GM13976 (cell line): ENCODE measurements at regions not wholly inside any gene's neighbourhood (a gene's known extent, or its start where the extent isn't known, plus 50 kb on each side); places are given as distances from the start of the nearest gene placed in this dataset.

Experiments
- DNase-seq: peaks from one replicate; pipeline ENCODE4 v3.0.0; 2012; ENCODE audit warnings: low spot score
- in situ Hi-C: fragments of 300-500 bp; cut with MboI; formaldehyde crosslinking; loops from one replicate; pipeline ENCODE4 v1.12.0; 2022; ENCODE audit warnings: low sequenced_read_pairs, mixed read lengths, inconsistent platforms; ENCODE audit not compliant: unreplicated experiment
- TF ChIP-seq, protein P1 (sequence below): IDR thresholded peaks from 2 replicates; pipeline ENCODE4 v1.5.1; 2012; ENCODE audit warnings: borderline replicate concordance, mild to moderate bottlenecking; ENCODE audit not compliant: insufficient read depth; ENCODE audit errors: extremely low read depth, missing control alignments, control extremely low read depth

DNA sequence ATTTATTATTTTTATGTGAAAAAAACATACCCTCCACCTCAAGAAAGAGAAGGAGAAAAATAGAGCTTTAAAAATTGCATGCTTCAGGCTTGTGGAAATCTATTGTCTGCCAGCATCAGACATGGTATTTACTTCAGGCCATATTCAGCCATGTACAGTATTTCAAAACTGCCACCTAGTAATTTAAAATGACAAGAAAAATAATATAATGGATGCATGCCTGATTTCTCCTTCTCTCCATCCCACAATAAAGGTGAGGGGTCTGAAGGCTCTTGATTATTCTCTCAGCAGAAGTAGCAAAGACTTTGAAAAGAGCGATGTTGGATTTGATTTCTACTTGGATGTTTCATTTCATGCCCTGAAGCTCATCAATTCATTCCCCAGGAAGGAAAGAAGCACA, 250.7 kb downstream of the TBC1D4 start:
- in situ Hi-C loops: no loop called here
- TF ChIP-seq, protein P1, sequence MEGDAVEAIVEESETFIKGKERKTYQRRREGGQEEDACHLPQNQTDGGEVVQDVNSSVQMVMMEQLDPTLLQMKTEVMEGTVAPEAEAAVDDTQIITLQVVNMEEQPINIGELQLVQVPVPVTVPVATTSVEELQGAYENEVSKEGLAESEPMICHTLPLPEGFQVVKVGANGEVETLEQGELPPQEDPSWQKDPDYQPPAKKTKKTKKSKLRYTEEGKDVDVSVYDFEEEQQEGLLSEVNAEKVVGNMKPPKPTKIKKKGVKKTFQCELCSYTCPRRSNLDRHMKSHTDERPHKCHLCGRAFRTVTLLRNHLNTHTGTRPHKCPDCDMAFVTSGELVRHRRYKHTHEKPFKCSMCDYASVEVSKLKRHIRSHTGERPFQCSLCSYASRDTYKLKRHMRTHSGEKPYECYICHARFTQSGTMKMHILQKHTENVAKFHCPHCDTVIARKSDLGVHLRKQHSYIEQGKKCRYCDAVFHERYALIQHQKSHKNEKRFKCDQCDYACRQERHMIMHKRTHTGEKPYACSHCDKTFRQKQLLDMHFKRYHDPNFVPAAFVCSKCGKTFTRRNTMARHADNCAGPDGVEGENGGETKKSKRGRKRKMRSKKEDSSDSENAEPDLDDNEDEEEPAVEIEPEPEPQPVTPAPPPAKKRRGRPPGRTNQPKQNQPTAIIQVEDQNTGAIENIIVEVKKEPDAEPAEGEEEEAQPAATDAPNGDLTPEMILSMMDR: no peak
- no peak for DNase-seq

DNA sequence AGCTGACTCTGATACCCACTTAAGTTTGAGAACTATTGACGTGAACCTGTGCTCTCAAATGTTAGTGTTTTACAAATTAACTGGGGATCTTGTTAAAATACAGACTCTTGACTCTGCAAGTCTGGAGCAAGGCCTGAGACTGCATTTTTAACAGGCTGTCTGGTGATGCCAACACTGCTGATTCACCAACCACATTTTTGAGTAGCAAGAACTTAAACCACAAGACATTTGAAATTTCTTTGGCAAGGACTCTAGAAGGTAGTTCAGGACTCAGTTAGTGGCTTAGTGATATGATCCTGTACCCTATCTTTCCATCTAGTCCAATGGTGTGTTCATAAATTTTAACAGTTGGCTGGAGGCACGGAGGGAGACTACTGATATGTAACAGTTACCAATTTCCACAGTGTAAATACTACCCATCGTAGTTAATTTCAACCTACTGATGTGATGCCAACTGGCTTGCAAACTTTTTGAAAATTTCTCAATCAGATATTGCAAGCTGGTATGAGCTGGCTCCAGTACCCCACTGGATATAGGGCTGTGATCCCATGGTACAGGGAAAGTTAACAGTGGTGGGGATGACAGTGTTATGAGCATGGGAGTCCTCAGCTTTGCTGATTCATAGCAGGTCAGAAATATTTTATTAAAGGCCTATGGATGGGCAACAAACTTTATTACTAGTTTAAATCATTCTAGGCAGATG, 255.1 kb downstream of the TBC1D4 start:
- TF ChIP-seq, protein P1: no peak
- in situ Hi-C loops: no loop called here
- DNase-seq: no peak

DNA sequence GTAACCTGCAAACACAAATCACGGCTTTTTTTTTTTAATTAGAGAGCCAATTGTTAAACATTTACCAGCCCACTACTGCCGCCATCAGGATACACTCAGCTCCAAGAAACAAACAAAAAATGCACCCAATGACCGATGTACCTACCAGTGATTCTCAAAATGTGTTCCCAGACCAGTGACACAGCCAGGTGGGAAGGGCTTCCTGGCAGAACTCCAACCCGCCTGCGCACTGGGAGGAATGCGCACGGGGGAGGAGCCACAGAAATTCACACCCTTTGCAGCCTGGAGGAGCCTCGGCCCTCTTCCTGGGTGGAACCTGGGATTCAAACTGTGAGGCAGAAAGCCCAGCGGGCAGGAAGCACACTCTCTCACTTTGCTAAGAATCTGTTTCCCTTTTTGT, 255.9 kb downstream of the TBC1D4 start:
- in situ Hi-C loops: no loop called here
- no peak for DNase-seq
- TF ChIP-seq, protein P1: no peak

DNA sequence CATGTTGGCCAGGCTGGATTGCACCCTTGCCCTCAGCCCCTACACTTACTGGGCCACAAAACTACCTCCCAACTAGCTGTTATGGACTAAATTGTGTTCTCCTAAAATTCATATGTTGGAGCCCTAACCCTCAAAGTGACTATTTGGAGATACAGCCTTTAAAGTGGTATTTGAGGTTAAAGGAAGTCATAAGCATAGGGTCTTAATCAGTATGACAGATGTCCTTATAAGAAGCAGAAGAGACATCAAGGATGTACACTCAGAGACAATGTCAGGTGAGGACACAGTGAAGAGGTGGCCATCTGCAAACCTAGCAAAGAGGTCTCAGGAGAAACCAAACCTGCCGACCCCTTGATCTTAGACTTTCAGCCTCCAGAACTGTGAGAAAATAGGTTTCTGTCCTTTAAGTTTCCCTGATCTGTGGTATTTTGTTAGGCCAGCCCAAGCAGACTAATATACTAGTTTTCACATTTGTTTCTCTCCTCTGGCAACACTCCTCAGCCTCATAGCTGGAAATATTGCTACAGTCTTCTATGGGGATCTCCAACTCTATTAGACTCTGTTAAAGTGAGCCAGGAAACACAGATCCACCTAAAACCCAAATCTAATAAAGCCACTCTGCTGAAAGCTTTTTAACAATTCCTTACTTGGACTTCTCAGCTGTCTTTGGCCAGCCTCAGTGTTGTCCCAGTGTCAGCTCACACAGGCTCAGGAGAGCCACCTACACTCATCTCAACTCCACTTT, 256.5 kb downstream of the TBC1D4 start:
- DNase-seq: no peak
- in situ Hi-C loops: no loop called here
- TF ChIP-seq, protein P1: no peak

- no peak for DNase-seq
- TF ChIP-seq, protein P1: no peak
- in situ Hi-C loops: no loop called here
Measured at GRCh38 chr13:75224053-75224742, 257.8 kb downstream of the TBC1D4 start.

DNA sequence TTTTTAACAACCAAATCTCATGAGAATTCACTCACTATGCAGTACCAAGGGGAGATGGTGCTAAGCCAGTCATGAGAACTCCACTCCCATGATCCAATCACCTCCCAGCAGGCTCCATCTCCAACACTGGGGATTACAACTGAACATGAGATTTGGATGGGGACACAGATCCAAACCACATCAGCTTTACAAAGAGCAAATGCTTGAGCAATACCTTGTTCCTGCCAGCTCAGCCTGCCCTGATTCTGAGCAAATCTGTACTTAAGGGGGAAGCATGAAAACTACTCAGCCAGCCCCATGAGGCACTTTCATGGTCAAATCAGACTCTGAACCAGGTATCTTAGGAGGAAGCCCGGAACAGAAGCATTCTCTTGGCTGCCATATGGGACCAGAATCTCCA, 259.9 kb downstream of the TBC1D4 start:
- in situ Hi-C loops: no loop called here
- TF ChIP-seq, protein P1: no peak
- DNase-seq: no peak
